GM12872 (cell line): ENCODE measurements at regions not wholly inside any gene's neighbourhood (a gene's known extent, or its start where the extent isn't known, plus 50 kb on each side); places are given as distances from the start of the nearest gene placed in this dataset.

Experiments
- CTCF ChIP-seq: IDR thresholded peaks from 3 replicates; pipeline ENCODE4 v1.5.1; 2011; ENCODE audit warnings: low read depth, mild to moderate bottlenecking, low read length, moderate library complexity; ENCODE audit not compliant: insufficient read depth

GRCh38 chr2:34308140-34308539, 709.0 kb upstream of the FAM98A start:
- no peak for TF ChIP-seq CTCF

DNA sequence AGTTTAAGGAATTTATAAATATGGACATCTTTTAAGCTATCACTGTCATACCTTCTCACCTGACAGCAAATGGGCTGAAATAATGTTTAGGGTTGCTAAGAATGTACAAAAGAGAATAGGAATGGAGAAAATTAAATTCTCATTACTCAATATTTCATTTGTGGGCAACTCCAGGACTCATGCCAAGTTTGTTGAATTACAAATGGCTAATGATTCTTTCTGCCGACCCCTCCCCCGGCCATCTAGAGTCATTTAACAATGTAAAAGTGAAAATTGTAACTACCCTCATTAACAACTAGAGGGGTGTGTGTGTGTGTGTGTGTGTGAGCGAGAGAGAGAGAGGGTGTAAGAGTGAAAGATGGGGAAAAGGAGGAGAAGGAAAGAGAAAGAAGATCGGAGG, 708.5 kb upstream of the FAM98A start:
- no peak for TF ChIP-seq CTCF

DNA sequence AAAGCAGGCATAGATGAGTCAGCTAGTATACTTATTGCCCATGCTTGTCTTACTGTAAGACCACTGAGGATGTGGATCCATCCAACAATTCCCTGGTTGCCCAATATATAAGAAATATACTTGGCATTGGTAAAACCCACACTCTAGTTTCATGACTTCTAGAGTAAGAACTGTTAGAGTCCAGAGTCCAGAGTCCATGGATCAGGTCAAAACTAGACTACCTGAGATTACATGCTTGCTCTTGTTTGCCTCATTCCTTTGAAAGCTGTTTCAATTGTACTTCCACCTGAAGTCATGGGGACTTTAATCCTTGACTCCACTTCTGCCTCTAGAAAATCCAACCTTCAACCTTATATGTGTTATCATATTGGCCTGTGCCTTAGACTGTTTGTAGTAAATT, 707.6 kb upstream of the FAM98A start:
- TF ChIP-seq CTCF: no peak

DNA sequence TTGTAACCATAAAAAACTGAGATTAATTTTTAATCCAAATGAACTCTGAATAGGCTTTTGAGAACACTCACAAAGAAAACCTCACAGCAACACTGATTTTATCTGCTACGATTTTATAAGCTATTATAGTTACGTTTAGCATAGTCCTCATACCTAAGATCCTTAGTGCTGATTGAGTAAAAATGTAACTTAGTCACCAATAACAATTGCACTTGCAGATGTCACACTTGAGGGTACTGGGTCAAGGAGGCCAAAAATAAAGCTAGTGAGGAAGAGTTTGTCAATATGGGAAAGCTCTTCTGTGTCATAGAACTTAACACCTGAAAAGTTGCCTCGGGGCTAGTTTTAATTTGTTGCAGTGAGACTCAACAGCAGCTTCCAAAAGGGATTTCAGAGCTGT, 706.5 kb upstream of the FAM98A start:
- no peak for TF ChIP-seq CTCF

DNA sequence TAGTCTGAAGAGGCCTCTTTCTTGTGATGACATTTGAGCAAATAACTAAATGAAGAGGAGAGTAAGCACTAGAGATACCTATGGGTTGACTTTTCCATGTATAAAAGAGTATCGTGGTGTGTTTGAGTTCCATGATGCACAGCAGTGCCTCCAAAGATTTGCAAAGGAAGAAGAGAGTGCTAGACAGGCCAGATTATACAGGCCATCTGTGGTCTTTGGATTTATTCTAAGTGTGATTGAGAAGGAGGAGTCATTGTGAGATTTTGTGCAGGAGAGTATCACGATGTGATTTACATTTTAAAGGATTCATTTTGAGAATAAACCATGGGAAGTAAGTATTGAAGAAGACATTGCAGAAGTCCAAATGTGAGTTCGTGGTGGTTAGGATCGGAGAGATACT, 695.9 kb upstream of the FAM98A start:
- TF ChIP-seq CTCF: no peak

- TF ChIP-seq CTCF: no peak
Observed at GRCh38 chr2:34291076-34291475, 692.0 kb upstream of the FAM98A start.

- TF ChIP-seq CTCF: no peak
Observed at GRCh38 chr2:34288016-34288415, 688.9 kb upstream of the FAM98A start.

- no peak for TF ChIP-seq CTCF
Observed at GRCh38 chr2:34280606-34281005, 681.5 kb upstream of the FAM98A start.
